RKO (cell line): ENCODE measurements at regions not wholly inside any gene's neighbourhood (a gene's known extent, or its start where the extent isn't known, plus 50 kb on each side); places are given as distances from the start of the nearest gene placed in this dataset.
"Not testable (repeated sequence)": the region's sequence is repeated elsewhere in the genome, so short reads cannot be mapped to it uniquely, and the experiment has no call there.

ENCODE experiments used
- DNase-seq: peaks from one replicate; pipeline ENCODE4 v3.0.0-alpha.2; 2016; ENCODE audit warnings: low spot score

GRCh38 chr9:124084087-124084486 lies 72.5 kb downstream of the LHX2 start:
- DNase-seq: no peak

GRCh38 chr9:124087226-124087625 lies 75.7 kb downstream of the LHX2 start:
- no peak for DNase-seq

GRCh38 chr9:124088476-124088837 lies 76.9 kb downstream of the LHX2 start:
- no peak for DNase-seq

- DNase-seq: not testable (repeated sequence)
These were observed 78.3 kb downstream of the LHX2 start for GRCh38 chr9:124089631-124090488.

- DNase-seq: no peak
These were observed 86.8 kb downstream of the LHX2 start for GRCh38 chr9:124098141-124098905.

GRCh38 chr9:124099860-124100259 lies 88.3 kb downstream of the LHX2 start:
- no peak for DNase-seq

GRCh38 chr9:124101215-124101968 lies 89.8 kb downstream of the LHX2 start:
- DNase-seq: no peak

- no peak for DNase-seq
These were observed 90.4 kb downstream of the LHX2 start for GRCh38 chr9:124101969-124102345.

GRCh38 chr9:124102363-124102762 lies 90.8 kb downstream of the LHX2 start:
- no peak for DNase-seq

- no peak for DNase-seq
These were observed 93.7 kb downstream of the LHX2 start for GRCh38 chr9:124105266-124105665.

GRCh38 chr9:124108216-124108615 lies 96.6 kb downstream of the LHX2 start:
- no peak for DNase-seq

GRCh38 chr9:124110307-124110915 lies 98.8 kb downstream of the LHX2 start:
- peak; percentile 75 for DNase-seq

- no peak for DNase-seq
These were observed 105.3 kb downstream of the LHX2 start for GRCh38 chr9:124116683-124117363.

GRCh38 chr9:124118894-124119293 lies 107.3 kb downstream of the LHX2 start:
- DNase-seq: no peak

GRCh38 chr9:124120272-124120671 lies 108.7 kb downstream of the LHX2 start:
- DNase-seq: no peak

- no peak for DNase-seq
These were observed 110.2 kb downstream of the LHX2 start for GRCh38 chr9:124121725-124122124.

GRCh38 chr9:124122321-124122720 lies 110.8 kb downstream of the LHX2 start:
- DNase-seq: no peak

- DNase-seq: peak; percentile 56
These were observed 111.4 kb downstream of the LHX2 start for GRCh38 chr9:124122813-124123462.

- DNase-seq: not testable (repeated sequence)
These were observed 112.1 kb downstream of the LHX2 start for GRCh38 chr9:124123621-124124020.

GRCh38 chr9:124124729-124125650 lies 113.4 kb downstream of the LHX2 start:
- no peak for DNase-seq
